ENCODE measurements at regions not wholly inside any gene's neighbourhood (a gene's known extent, or its start where the extent isn't known, plus 50 kb on each side); places are given as distances from the start of the nearest gene placed in this dataset.
"Not testable (repeated sequence)": the region's sequence is repeated elsewhere in the genome, so short reads cannot be mapped to it uniquely, and the experiment has no call there.

GRCh38 chr6:170003027-170003426, 251.6 kb downstream of the ERMARD start:
- Histone ChIP-seq H3K27ac (no peak overlapping the region), H3K27me3 (no peaks in the 10 kb centered on the region), H3K36me3 (no peaks in the 10 kb centered on the region), H3K4me3 (no peak overlapping the region), H3K4me1 (no peaks in the 10 kb centered on the region), H3K9me3 (peaks cover 0 to 11% of the 10 kb centered on the region in 2 donors)
- TF ChIP-seq, protein P1, sequence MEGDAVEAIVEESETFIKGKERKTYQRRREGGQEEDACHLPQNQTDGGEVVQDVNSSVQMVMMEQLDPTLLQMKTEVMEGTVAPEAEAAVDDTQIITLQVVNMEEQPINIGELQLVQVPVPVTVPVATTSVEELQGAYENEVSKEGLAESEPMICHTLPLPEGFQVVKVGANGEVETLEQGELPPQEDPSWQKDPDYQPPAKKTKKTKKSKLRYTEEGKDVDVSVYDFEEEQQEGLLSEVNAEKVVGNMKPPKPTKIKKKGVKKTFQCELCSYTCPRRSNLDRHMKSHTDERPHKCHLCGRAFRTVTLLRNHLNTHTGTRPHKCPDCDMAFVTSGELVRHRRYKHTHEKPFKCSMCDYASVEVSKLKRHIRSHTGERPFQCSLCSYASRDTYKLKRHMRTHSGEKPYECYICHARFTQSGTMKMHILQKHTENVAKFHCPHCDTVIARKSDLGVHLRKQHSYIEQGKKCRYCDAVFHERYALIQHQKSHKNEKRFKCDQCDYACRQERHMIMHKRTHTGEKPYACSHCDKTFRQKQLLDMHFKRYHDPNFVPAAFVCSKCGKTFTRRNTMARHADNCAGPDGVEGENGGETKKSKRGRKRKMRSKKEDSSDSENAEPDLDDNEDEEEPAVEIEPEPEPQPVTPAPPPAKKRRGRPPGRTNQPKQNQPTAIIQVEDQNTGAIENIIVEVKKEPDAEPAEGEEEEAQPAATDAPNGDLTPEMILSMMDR (IDR thresholded peaks at IDR 0.05): no peak
- DNase-seq (ENCODE audit: low spot score): no peak

GRCh38 chr6:170001782-170002181, 250.4 kb downstream of the ERMARD start:
- H3K4me3 ChIP-seq; DNase-seq (ENCODE audit: low spot score); H3K36me3 ChIP-seq; H3K27me3 ChIP-seq; H3K27ac ChIP-seq; H3K4me1 ChIP-seq: not testable (repeated sequence)
- peaks cover 0 to 11% of the 10 kb centered on the region in 2 donors for H3K9me3 ChIP-seq

DNA sequence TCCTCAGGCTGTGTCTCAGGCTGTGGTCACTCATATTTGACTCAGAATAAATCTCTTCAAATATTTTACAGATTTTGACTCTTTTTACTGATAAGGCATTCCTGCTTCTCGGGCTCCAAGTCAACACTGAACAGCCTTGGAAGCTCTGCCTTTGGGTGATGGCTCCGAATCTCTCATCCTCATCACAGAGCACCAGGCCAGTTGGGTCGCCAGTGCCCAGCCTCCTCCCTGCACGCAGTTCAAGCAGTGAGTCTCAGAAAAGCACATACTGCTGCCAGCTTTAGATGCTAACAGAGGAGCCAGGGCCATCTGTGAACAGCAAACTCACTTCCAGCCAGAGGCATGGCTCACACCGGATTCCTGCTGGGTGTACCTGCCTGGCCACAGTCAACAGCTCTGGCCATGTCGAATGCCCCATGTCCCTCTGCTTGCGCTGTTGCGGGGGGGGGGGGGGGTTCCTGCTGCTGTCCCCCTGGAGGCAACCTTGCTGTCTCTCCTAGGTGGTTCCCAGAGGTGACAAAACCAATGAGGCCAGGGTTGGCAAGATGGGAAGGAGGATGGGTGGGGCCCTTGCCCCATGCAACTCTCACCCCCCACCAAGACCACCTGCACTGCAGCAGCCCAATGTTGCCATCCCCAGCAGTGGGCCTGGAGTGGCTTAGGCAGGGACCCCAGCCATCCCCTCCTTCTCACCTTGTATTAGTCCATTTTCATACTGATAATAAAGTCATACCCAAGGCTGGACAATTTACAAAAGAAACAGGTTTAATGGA, 248.8 kb downstream of the ERMARD start:
- Histone ChIP-seq H3K27ac (no peak overlapping the region), H3K4me3 (no peak overlapping the region), H3K36me3 (no peaks in the 10 kb centered on the region), H3K9me3 (peaks cover 0 to 11% of the 10 kb centered on the region in 2 donors), H3K27me3 (no peaks in the 10 kb centered on the region), H3K4me1 (no peaks in the 10 kb centered on the region)
- DNase-seq (ENCODE audit: low spot score): no peak
- TF ChIP-seq, protein P1 (IDR thresholded peaks at IDR 0.05): no peak

GRCh38 chr6:169999367-169999766, 247.9 kb downstream of the ERMARD start:
- DNase-seq (ENCODE audit: low spot score): no peak
- no peaks in the 10 kb centered on the region for H3K27me3 ChIP-seq
- no peaks in the 10 kb centered on the region for H3K4me1 ChIP-seq

DNA sequence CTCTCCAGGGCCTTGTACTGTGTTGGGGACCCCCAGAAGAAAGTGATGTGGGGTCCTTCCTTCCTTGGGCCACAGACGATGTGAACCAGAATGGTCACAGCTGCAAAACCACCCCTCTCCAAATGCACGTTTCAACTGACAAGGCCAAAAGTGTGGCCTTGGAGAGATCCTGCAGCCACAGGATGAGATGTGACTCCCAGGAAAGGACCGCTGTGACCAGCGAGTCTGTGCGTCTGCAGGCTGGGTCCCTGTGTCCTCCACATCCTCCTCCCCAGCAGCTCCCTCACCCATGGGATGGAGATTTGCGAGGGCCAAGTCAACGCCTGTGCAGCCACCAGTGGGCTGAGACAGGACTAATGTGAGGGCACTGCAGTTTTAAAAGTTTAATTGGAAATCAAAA, 247.0 kb downstream of the ERMARD start:
- no peaks in the 10 kb centered on the region for H3K4me1 ChIP-seq
- no peak for DNase-seq (ENCODE audit: low spot score)
- H3K9me3 ChIP-seq: no peaks in the 10 kb centered on the region
- H3K27me3 ChIP-seq: no peaks in the 10 kb centered on the region
- TF ChIP-seq, protein P1 (IDR thresholded peaks at IDR 0.05): no peak
- H3K36me3 ChIP-seq: no peaks in the 10 kb centered on the region
- no peak overlapping the region for H3K4me3 ChIP-seq
- H3K27ac ChIP-seq: no peak overlapping the region

More at GRCh38 chr6:169999367-169999766, 247.9 kb downstream of the ERMARD start:
- Histone ChIP-seq H3K27ac (no peak overlapping the region), H3K4me3 (no peak overlapping the region), H3K36me3 (no peaks in the 10 kb centered on the region), H3K9me3 (peaks cover 0 to 5% of the 10 kb centered on the region in 2 donors)
- TF ChIP-seq, protein P1 (IDR thresholded peaks at IDR 0.05): no peak

- Histone ChIP-seq H3K9me3 (no peaks in the 10 kb centered on the region), H3K4me3 (no peak overlapping the region), H3K27ac (no peak overlapping the region), H3K36me3 (no peaks in the 10 kb centered on the region), H3K4me1 (no peaks in the 10 kb centered on the region), H3K27me3 (no peaks in the 10 kb centered on the region)
- TF ChIP-seq, protein P1 (IDR thresholded peaks at IDR 0.05): no peak
- no peak for DNase-seq (ENCODE audit: low spot score)
Observed at GRCh38 chr6:169997930-169998218, 246.5 kb downstream of the ERMARD start.
